Mesendoderm (in vitro differentiated cells): ENCODE measurements at regions not wholly inside any gene's neighbourhood (a gene's known extent, or its start where the extent isn't known, plus 50 kb on each side); places are given as distances from the start of the nearest gene placed in this dataset.

Experiments used
- DNase-seq: peaks from one replicate; pipeline ENCODE4 v3.0.0; 2013
- H2AK5ac ChIP-seq: 2 replicates; pipeline ENCODE4 v1.6.1; 2013; ENCODE audit warnings: low read length, inconsistent platforms
- H2BK120ac ChIP-seq: 2 replicates; pipeline ENCODE4 v1.6.1; 2013; ENCODE audit warnings: low read depth, mild to moderate bottlenecking, low read length, moderate library complexity, mixed read lengths
- H2BK15ac ChIP-seq: replicated peaks from 2 replicates; pipeline ENCODE4 v1.6.1; 2013; ENCODE audit warnings: low read depth, mild to moderate bottlenecking, moderate library complexity
- H2BK5ac ChIP-seq: 2 replicates; pipeline ENCODE4 v1.6.1; 2013; ENCODE audit warnings: low read length, inconsistent platforms
- H3K18ac ChIP-seq: 2 replicates; pipeline ENCODE4 v1.6.1; 2013; ENCODE audit warnings: mild to moderate bottlenecking, low read length, mixed read lengths
- H3K23ac ChIP-seq: one replicate; pipeline ENCODE4 v1.6.1; 2013; ENCODE audit warnings: low read length
- H3K27ac ChIP-seq: 2 replicates; pipeline ENCODE4 v1.5.1; 2013; ENCODE audit warnings: low read depth, mild to moderate bottlenecking, inconsistent platforms, low read length, moderate library complexity
- H3K27me3 ChIP-seq: 2 replicates; pipeline ENCODE4 v1.6.1; 2013; ENCODE audit warnings: low read length, control low read depth, mild to moderate bottlenecking, inconsistent platforms; ENCODE audit not compliant: insufficient read depth, poor library complexity
- H3K36me3 ChIP-seq: 2 replicates; pipeline ENCODE4 v1.6.1; 2013; ENCODE audit warnings: low read length, inconsistent platforms; ENCODE audit not compliant: control insufficient read depth, insufficient read depth
- H3K4ac ChIP-seq: one replicate; pipeline ENCODE4 v1.6.1; 2013; ENCODE audit warnings: low read depth, mild to moderate bottlenecking, low read length, moderate library complexity
- H3K4me1 ChIP-seq: 2 replicates; pipeline ENCODE4 v1.6.1; 2013; ENCODE audit warnings: low read depth, low read length, inconsistent platforms; ENCODE audit not compliant: control insufficient read depth
- H3K4me2 ChIP-seq: 2 replicates; pipeline ENCODE4 v1.6.1; 2013; ENCODE audit warnings: low read length
- H3K4me3 ChIP-seq: 2 replicates; pipeline ENCODE4 v1.5.1; 2013; ENCODE audit warnings: mild to moderate bottlenecking, low read length
- H3K56ac ChIP-seq: one replicate; pipeline ENCODE4 v1.6.1; 2013; ENCODE audit warnings: low read length
- H3K79me1 ChIP-seq: 2 replicates; pipeline ENCODE4 v1.6.1; 2013; ENCODE audit warnings: low read length, inconsistent platforms
- H3K79me2 ChIP-seq: 2 replicates; pipeline ENCODE4 v1.6.1; 2013; ENCODE audit warnings: mild to moderate bottlenecking, low read length; ENCODE audit not compliant: control insufficient read depth, insufficient read depth
- H3K9ac ChIP-seq: 2 replicates; pipeline ENCODE4 v1.6.1; 2013; ENCODE audit warnings: low read length, inconsistent platforms
- H4K5ac ChIP-seq: one replicate; pipeline ENCODE4 v1.6.1; 2013; ENCODE audit warnings: low read length
- H4K8ac ChIP-seq: one replicate; pipeline ENCODE4 v1.6.1; 2013; ENCODE audit warnings: low read depth, mild to moderate bottlenecking, control low read depth, low read length, moderate library complexity
- WGBS: extraction: QIAGEN DNeasy Blood & Tissue Kit; methylation state at CpG from one replicate; pipeline ENCODE4 v1.1.7; 2013; ENCODE audit warnings: low lambda C conversion rate, missing lambda C conversion rate; ENCODE audit not compliant: insufficient coverage; ENCODE audit errors: extremely low coverage; 5-methylcytosine and 5-hydroxymethylcytosine counted together

DNA sequence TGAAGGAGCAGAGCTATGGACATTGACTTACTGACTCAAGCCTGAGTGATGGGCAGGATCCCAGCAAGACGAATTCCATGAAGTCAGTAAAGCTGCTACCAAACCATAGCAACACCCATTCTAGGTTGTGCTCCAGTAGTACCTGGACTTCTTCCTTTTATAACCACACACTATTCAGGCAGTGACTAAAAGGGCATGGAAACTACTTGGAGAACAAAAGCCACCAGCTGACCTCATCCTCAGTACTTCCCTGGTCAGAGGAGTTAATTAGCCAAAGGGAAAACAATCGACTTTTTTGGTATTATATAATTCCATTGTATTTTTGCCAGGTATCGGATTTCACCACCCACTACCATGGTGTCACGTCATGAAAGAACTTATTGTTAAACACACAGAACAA, 237.1 kb downstream of the TTC32 start:
- Histone ChIP-seq H3K4ac (no peak overlapping the region), H2BK120ac (no peak overlapping the region), H4K5ac (no peak overlapping the region), H4K8ac (no peak overlapping the region), H2BK5ac (no peak overlapping the region), H2AK5ac (no peak overlapping the region), H3K27ac (no peak overlapping the region), H3K9ac (no peak overlapping the region), H3K79me2 (no peaks in the 10 kb centered on the region), H3K79me1 (no peaks in the 10 kb centered on the region), H3K4me1 (no peaks in the 10 kb centered on the region), H3K23ac (no peak overlapping the region), H3K18ac (no peak overlapping the region), H3K4me3 (no peak overlapping the region), H3K27me3 (no peaks in the 10 kb centered on the region), H2BK15ac (no peak overlapping the region), H3K4me2 (no peak overlapping the region), H3K56ac (no peak overlapping the region), H3K36me3 (no peaks in the 10 kb centered on the region)
- no peak for DNase-seq
- no CpG with 5 or more reads among the region's 4 CpGs for WGBS

DNA sequence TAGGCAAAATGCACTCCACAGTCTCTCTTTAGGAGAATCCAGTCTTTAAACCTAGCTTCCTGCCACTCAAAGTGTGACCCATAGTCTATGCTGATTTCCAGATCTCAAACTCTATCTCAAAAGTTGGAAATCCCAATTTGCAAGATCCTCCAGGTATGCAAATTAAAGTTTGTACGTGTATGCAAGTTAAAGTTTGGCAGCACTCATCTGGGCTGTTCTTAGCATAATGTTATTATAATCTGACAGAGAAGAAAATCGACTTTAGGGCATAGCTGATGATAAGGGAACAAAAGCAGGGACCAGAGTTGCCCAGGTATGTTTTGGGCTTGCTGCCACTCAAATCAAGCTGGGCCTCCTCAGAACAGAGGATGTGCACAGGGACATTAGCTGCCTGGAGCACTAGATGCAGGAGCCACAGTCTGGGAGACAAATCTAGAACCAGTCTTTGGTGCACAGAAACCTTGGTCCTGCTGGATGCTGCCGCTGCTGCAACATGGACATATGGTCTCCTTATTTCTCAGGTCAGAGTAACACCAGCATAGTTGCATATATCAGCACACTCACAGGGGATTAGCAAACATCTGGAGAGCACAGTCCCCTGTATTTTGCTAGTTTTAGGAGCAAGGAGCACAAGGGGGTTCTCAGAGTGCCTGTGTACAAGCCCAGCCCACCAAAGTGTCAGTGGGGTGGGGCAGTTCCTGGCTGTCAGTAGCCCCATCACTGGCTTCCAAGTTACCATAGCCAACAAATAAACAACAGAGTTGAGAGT, 242.6 kb downstream of the TTC32 start:
- H3K4ac ChIP-seq = no peak overlapping the region
- no peak overlapping the region for H3K4me2 ChIP-seq
- H3K18ac ChIP-seq = no peak overlapping the region
- H3K27ac ChIP-seq = no peak overlapping the region
- no peak for DNase-seq
- no peak overlapping the region for H4K8ac ChIP-seq
- H3K4me1 ChIP-seq = no peaks in the 10 kb centered on the region
- no peak overlapping the region for H2BK120ac ChIP-seq
- H3K56ac ChIP-seq = no peak overlapping the region
- H3K23ac ChIP-seq = no peak overlapping the region
- H3K79me2 ChIP-seq = no peaks in the 10 kb centered on the region
- no peaks in the 10 kb centered on the region for H3K27me3 ChIP-seq
- H4K5ac ChIP-seq = no peak overlapping the region
- H3K9ac ChIP-seq = no peak overlapping the region
- no peak overlapping the region for H2AK5ac ChIP-seq
- no peak overlapping the region for H2BK5ac ChIP-seq
- H3K4me3 ChIP-seq = no peak overlapping the region
- H2BK15ac ChIP-seq = no peak overlapping the region
- no peaks in the 10 kb centered on the region for H3K79me1 ChIP-seq
- WGBS = no CpG with 5 or more reads among the region's 3 CpGs
- no peaks in the 10 kb centered on the region for H3K36me3 ChIP-seq

- Histone ChIP-seq H3K4me1 (no peaks in the 10 kb centered on the region), H4K8ac (no peak overlapping the region), H3K23ac (no peak overlapping the region), H3K56ac (no peak overlapping the region), H2AK5ac (no peak overlapping the region), H2BK120ac (no peak overlapping the region), H3K27me3 (no peaks in the 10 kb centered on the region), H3K79me1 (no peaks in the 10 kb centered on the region), H3K27ac (no peak overlapping the region), H3K9ac (no peak overlapping the region), H3K4me3 (no peak overlapping the region), H2BK5ac (no peak overlapping the region), H3K18ac (no peak overlapping the region), H4K5ac (no peak overlapping the region), H2BK15ac (no peak overlapping the region), H3K4me2 (no peak overlapping the region), H3K79me2 (no peaks in the 10 kb centered on the region), H3K4ac (no peak overlapping the region), H3K36me3 (no peaks in the 10 kb centered on the region)
- no peak for DNase-seq
- no CpG with 5 or more reads among the region's 1 CpG for whole genome bisulfite sequencing
Observed at GRCh38 chr2:19656011-19656410, 245.8 kb downstream of the TTC32 start.

DNA sequence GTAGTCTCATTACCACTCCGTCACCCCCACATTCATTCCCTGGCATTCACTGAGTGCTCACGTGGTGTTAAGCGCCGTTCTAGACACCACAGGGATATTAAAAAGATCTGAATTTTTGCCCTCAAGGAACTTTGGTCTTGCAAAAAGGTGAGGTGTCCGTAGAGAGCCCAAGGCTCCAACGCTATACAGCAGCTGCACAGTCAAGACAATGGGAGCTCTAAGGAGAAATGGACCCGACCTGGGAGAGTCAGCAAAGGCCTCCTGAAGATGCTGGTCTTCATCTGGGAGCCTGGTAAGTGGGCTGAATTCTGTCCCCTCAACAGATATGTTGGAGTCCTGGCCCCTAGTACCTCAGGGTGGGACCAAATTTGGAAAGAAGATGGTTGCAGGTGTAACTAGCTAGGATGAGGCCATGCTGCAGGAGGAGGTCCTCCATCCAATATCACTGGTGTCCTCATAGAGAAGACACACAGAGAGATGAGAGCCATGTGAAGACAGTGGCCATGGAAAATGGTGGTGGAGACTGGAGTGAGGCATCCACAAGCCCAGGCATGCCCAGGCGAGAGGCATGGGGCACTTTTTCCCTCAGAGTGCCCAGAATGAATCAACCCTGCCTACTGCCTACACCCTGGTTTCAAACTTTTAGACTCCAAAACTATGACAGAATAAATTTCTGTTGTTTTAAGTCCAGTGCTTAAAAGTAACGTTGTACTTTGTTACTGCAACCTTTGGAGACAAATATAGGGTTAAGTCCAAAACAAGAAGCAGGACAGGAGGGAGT, 247.3 kb downstream of the TTC32 start:
- Histone ChIP-seq H3K79me1 (no peaks in the 10 kb centered on the region), H3K4me1 (no peaks in the 10 kb centered on the region)
- no CpG with 5 or more reads among the region's 9 CpGs for WGBS

GRCh38 chr2:19653509-19653908, 248.3 kb downstream of the TTC32 start:
- no peak overlapping the region for H3K27ac ChIP-seq
- H3K4me3 ChIP-seq = no peak overlapping the region
- H3K23ac ChIP-seq = no peak overlapping the region
- H2BK15ac ChIP-seq = no peak overlapping the region
- H3K4me2 ChIP-seq = no peak overlapping the region
- no peak overlapping the region for H3K56ac ChIP-seq
- H3K79me2 ChIP-seq = no peaks in the 10 kb centered on the region
- no peaks in the 10 kb centered on the region for H3K4me1 ChIP-seq
- no peak overlapping the region for H3K4ac ChIP-seq
- no peak overlapping the region for H2AK5ac ChIP-seq
- no peaks in the 10 kb centered on the region for H3K36me3 ChIP-seq
- no peak for DNase-seq
- H4K8ac ChIP-seq = no peak overlapping the region
- no peaks in the 10 kb centered on the region for H3K27me3 ChIP-seq
- H2BK120ac ChIP-seq = no peak overlapping the region
- H3K18ac ChIP-seq = no peak overlapping the region
- no peaks in the 10 kb centered on the region for H3K79me1 ChIP-seq
- H4K5ac ChIP-seq = no peak overlapping the region
- no CpG with 5 or more reads among the region's 10 CpGs for WGBS
- no peak overlapping the region for H2BK5ac ChIP-seq
- no peak overlapping the region for H3K9ac ChIP-seq

More for the DNA sequence above, 247.3 kb downstream of the TTC32 start:
- Histone ChIP-seq H3K36me3 (no peaks in the 10 kb centered on the region), H4K5ac (no peak overlapping the region), H3K4ac (no peak overlapping the region), H2AK5ac (no peak overlapping the region), H3K27ac (no peak overlapping the region), H3K27me3 (no peaks in the 10 kb centered on the region), H2BK120ac (no peak overlapping the region), H3K4me2 (no peak overlapping the region), H3K9ac (no peak overlapping the region), H3K18ac (no peak overlapping the region), H2BK15ac (no peak overlapping the region), H3K79me2 (no peaks in the 10 kb centered on the region), H2BK5ac (no peak overlapping the region), H4K8ac (no peak overlapping the region), H3K56ac (no peak overlapping the region), H3K23ac (no peak overlapping the region), H3K4me3 (no peak overlapping the region)
- no peak for DNase-seq
